Choroid plexus epithelial cell (primary cell): ENCODE measurements at regions not wholly inside any gene's neighbourhood (a gene's known extent, or its start where the extent isn't known, plus 50 kb on each side); places are given as distances from the start of the nearest gene placed in this dataset.

ENCODE experiments used
- DNase-seq: peaks from one replicate; pipeline ENCODE4 v3.0.0-alpha.2; 2010; ENCODE audit warnings: low read depth
- H3K4me3 ChIP-seq: 2 replicates; pipeline ENCODE4 v1.5.1; 2011; ENCODE audit warnings: low read depth, mild to moderate bottlenecking, control low read depth, low read length, moderate library complexity
- CTCF ChIP-seq: conservative IDR thresholded peaks from 2 replicates; pipeline ENCODE4 v1.5.1; 2011; ENCODE audit warnings: low read depth, mild to moderate bottlenecking, control low read depth, inconsistent platforms, low read length, moderate library complexity

- DNase-seq = no peak
- no peak overlapping the region for H3K4me3 ChIP-seq
- TF ChIP-seq CTCF = no peak
Measured at GRCh38 chr17:73947281-73947965, 256.1 kb upstream of the RPL38 start.

GRCh38 chr17:73947966-73948355 lies 255.5 kb upstream of the RPL38 start:
- no peak for TF ChIP-seq CTCF
- H3K4me3 ChIP-seq = no peak overlapping the region
- DNase-seq = no peak

DNA sequence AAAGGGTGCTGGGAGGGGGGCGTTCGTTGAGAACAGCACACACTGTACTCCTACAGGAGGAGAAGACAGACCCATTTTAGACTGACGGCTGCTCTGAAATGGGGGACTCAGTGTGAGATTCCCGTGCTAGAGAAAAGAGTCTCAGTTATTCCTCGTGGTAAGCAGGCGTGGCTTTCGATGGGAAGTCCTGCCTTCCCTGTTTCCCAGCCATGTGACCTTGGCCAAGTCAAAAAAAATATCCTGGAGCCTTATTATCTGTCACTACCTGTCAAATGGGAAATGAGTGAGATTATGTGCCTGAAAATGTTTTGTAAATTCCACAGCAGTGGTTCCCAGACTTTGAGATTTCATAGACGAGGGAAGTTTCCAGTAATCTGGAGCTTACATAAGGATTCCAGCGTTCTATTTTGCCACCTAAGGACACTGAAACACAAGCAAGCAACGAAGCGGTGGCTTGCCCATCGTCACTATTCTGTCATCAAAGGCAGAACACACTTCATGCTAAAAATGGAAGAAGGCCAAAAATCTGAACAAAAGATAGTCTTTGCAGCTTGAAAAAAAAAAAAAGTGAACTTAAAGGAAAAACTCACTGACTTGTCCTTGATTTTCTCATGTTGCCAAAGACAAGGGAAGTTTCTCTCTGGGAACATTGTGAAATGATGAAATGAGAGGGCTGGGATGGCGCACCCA lies 253.4 kb upstream of the RPL38 start:
- no peak for DNase-seq
- TF ChIP-seq CTCF = no peak
- H3K4me3 ChIP-seq = no peak overlapping the region

GRCh38 chr17:73950593-73950914 lies 252.9 kb upstream of the RPL38 start:
- no peak for TF ChIP-seq CTCF
- DNase-seq = no peak
- H3K4me3 ChIP-seq = no peak overlapping the region

- DNase-seq = no peak
- TF ChIP-seq CTCF = no peak
- H3K4me3 ChIP-seq = no peak overlapping the region
Measured at GRCh38 chr17:73952082-73952479, 251.4 kb upstream of the RPL38 start.

GRCh38 chr17:73952480-73953205 lies 250.8 kb upstream of the RPL38 start:
- no peak overlapping the region for H3K4me3 ChIP-seq
- DNase-seq = no peak
- TF ChIP-seq CTCF = no peak
